Osteocyte (in vitro differentiated cells): ENCODE measurements at regions not wholly inside any gene's neighbourhood (a gene's known extent, or its start where the extent isn't known, plus 50 kb on each side); places are given as distances from the start of the nearest gene placed in this dataset.

Experiments used
- DNase-seq: peaks from one replicate; pipeline ENCODE4 v3.0.0; 2021; ENCODE audit warnings: mixed read lengths; ENCODE audit not compliant: unreplicated experiment; ENCODE audit errors: extremely low spot score
- H3K27ac Mint-ChIP-seq: one replicate; pipeline ENCODE4 v1.8.0; 2021; ENCODE audit warnings: mild to moderate bottlenecking, mixed read lengths; ENCODE audit not compliant: unreplicated experiment
- H3K27me3 Mint-ChIP-seq: one replicate; pipeline ENCODE4 v1.8.0; 2021; ENCODE audit warnings: mixed read lengths; ENCODE audit not compliant: unreplicated experiment
- H3K36me3 Mint-ChIP-seq: one replicate; pipeline ENCODE4 v1.8.0; 2021; ENCODE audit warnings: mixed read lengths; ENCODE audit not compliant: unreplicated experiment
- H3K4me1 Mint-ChIP-seq: one replicate; pipeline ENCODE4 v1.8.0; 2021; ENCODE audit warnings: mixed read lengths; ENCODE audit not compliant: unreplicated experiment
- H3K4me3 Mint-ChIP-seq: one replicate; pipeline ENCODE4 v1.8.0; 2021; ENCODE audit warnings: mild to moderate bottlenecking, moderate library complexity, mixed read lengths; ENCODE audit not compliant: unreplicated experiment
- H3K9me3 Mint-ChIP-seq: one replicate; pipeline ENCODE4 v1.8.0; 2021; ENCODE audit warnings: mixed read lengths; ENCODE audit not compliant: unreplicated experiment
- TF ChIP-seq, protein P1 (sequence below): fragments of 200-600 bp; sonication (generic); IDR thresholded peaks from 2 replicates; pipeline ENCODE4 v1.5.0; 2021; ENCODE audit warnings: antibody characterized with exemption, mild to moderate bottlenecking, moderate library complexity

GRCh38 chr5:8611067-8611466 lies 742.1 kb downstream of the MTRR start:
- Mint-ChIP-seq H3K9me3 (no peaks in the 10 kb centered on the region), H3K36me3 (no peaks in the 10 kb centered on the region), H3K4me3 (no peak overlapping the region), H3K4me1 (no peaks in the 10 kb centered on the region), H3K27ac (no peak overlapping the region), H3K27me3 (no peaks in the 10 kb centered on the region)
- TF ChIP-seq, protein P1, sequence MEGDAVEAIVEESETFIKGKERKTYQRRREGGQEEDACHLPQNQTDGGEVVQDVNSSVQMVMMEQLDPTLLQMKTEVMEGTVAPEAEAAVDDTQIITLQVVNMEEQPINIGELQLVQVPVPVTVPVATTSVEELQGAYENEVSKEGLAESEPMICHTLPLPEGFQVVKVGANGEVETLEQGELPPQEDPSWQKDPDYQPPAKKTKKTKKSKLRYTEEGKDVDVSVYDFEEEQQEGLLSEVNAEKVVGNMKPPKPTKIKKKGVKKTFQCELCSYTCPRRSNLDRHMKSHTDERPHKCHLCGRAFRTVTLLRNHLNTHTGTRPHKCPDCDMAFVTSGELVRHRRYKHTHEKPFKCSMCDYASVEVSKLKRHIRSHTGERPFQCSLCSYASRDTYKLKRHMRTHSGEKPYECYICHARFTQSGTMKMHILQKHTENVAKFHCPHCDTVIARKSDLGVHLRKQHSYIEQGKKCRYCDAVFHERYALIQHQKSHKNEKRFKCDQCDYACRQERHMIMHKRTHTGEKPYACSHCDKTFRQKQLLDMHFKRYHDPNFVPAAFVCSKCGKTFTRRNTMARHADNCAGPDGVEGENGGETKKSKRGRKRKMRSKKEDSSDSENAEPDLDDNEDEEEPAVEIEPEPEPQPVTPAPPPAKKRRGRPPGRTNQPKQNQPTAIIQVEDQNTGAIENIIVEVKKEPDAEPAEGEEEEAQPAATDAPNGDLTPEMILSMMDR: no peak
- no peak for DNase-seq

GRCh38 chr5:8613078-8613685 lies 744.2 kb downstream of the MTRR start:
- H3K27me3 Mint-ChIP-seq: no peaks in the 10 kb centered on the region
- no peak overlapping the region for H3K4me3 Mint-ChIP-seq
- TF ChIP-seq, protein P1: no peak
- H3K4me1 Mint-ChIP-seq: no peaks in the 10 kb centered on the region
- DNase-seq: no peak
- H3K9me3 Mint-ChIP-seq: no peaks in the 10 kb centered on the region
- no peak overlapping the region for H3K27ac Mint-ChIP-seq
- H3K36me3 Mint-ChIP-seq: no peaks in the 10 kb centered on the region

- no peaks in the 10 kb centered on the region for H3K36me3 Mint-ChIP-seq
- TF ChIP-seq, protein P1: no peak
- H3K4me1 Mint-ChIP-seq: no peaks in the 10 kb centered on the region
These were observed 746.4 kb downstream of the MTRR start for GRCh38 chr5:8615142-8615858.

DNA sequence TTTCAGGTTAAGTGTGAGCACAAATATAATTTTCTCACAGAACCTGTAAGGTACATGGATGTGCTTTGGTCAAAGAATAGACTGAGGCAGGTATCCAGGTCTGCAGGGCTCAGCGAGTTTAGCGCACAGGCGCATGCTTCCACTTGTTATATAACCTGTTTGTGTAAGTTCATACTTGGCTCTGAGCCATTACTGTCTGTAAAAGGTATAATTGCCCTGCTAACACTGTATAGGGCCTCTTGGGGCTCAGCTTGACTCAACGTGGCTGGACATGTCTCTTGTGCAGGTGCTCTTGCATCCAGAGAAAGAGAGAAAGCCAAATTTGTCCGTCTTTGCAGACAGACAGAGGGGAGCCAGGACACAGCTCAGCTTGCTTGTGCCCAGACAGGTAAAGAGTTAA lies 759.6 kb downstream of the MTRR start:
- Mint-ChIP-seq H3K27ac (no peak overlapping the region), H3K27me3 (no peaks in the 10 kb centered on the region), H3K4me1 (peaks cover 7% of the 10 kb centered on the region), H3K4me3 (no peak overlapping the region), H3K9me3 (peaks cover 12% of the 10 kb centered on the region), H3K36me3 (no peaks in the 10 kb centered on the region)
- DNase-seq: no peak
- TF ChIP-seq, protein P1: no peak

More at GRCh38 chr5:8615142-8615858, 746.4 kb downstream of the MTRR start:
- Mint-ChIP-seq H3K9me3 (no peaks in the 10 kb centered on the region), H3K27me3 (no peaks in the 10 kb centered on the region), H3K27ac (no peak overlapping the region), H3K4me3 (no peak overlapping the region)
- no peak for DNase-seq

- H3K4me3 Mint-ChIP-seq: no peak overlapping the region
- H3K36me3 Mint-ChIP-seq: no peaks in the 10 kb centered on the region
- DNase-seq: no peak
- TF ChIP-seq, protein P1: no peak
- peaks cover 17% of the 10 kb centered on the region for H3K9me3 Mint-ChIP-seq
- no peaks in the 10 kb centered on the region for H3K27me3 Mint-ChIP-seq
- no peak overlapping the region for H3K27ac Mint-ChIP-seq
- H3K4me1 Mint-ChIP-seq: peaks cover 14% of the 10 kb centered on the region
These were observed 764.3 kb downstream of the MTRR start for GRCh38 chr5:8633259-8633658.
